ENCODE measurements at regions not wholly inside any gene's neighbourhood (a gene's known extent, or its start where the extent isn't known, plus 50 kb on each side); places are given as distances from the start of the nearest gene placed in this dataset.

DNA sequence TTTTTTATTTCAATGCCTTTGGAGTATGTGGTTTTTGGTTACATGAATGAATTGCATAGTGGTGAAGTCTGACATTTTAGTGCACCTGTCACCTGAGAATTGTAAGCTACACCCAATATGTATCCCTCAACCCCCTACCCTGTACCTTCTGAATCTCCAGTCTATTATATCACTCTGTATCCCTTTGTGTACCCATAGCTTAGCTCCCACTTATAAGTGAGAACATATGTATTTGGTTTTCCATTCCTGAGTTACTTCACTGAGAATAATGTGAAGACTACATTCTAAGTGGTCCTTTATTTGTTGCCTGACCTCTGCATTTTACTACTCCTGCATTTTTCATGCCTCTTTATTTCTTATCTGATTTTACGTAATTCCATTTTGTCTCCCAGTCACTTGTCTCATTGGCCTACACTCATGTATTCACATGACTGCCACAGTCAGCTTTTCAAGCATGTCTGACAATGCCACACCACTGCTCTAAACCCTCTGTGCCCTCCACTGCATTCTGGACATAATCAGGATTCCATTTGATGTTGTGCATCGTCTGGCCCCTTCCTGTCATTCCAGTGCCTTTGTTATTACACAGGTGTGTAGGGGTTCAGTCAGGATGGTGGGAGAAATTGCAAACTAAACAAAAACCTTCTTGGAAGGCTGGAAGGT, 1325.5 kb downstream of the XPNPEP1 start:
- TF ChIP-seq ASH2L (IDR thresholded peaks at IDR 0.05; ENCODE audit: low read length), result no peak
- no peak for TF ChIP-seq KDM5A (IDR thresholded peaks at IDR 0.05; ENCODE audit: low read length)
- TF ChIP-seq ZNF274 (IDR thresholded peaks at IDR 0.05; ENCODE audit: borderline replicate concordance, extremely low read depth, low read length), result no peak
- TF ChIP-seq GTF2F1 (IDR thresholded peaks at IDR 0.05; ENCODE audit: borderline replicate concordance, low read depth, low read length), result no peak
- TF ChIP-seq, protein P1, sequence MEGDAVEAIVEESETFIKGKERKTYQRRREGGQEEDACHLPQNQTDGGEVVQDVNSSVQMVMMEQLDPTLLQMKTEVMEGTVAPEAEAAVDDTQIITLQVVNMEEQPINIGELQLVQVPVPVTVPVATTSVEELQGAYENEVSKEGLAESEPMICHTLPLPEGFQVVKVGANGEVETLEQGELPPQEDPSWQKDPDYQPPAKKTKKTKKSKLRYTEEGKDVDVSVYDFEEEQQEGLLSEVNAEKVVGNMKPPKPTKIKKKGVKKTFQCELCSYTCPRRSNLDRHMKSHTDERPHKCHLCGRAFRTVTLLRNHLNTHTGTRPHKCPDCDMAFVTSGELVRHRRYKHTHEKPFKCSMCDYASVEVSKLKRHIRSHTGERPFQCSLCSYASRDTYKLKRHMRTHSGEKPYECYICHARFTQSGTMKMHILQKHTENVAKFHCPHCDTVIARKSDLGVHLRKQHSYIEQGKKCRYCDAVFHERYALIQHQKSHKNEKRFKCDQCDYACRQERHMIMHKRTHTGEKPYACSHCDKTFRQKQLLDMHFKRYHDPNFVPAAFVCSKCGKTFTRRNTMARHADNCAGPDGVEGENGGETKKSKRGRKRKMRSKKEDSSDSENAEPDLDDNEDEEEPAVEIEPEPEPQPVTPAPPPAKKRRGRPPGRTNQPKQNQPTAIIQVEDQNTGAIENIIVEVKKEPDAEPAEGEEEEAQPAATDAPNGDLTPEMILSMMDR (IDR thresholded peaks at IDR 0.05; ENCODE audit: control extremely low read depth in 1 of 3, insufficient read depth in 1 of 3, low read depth in 1 of 3, low read length in 3 of 3), result no peak
- TF ChIP-seq POLR2A (IDR thresholded peaks at IDR 0.05; ENCODE audit: control extremely low read depth in 1 of 2, low read depth in 2 of 2, low read length in 2 of 2), result no peak
- TF ChIP-seq EZH2 (IDR thresholded peaks at IDR 0.05; ENCODE audit: low read depth, low read length, severe bottlenecking), result no peak
- no peak for TF ChIP-seq SP2 (IDR thresholded peaks at IDR 0.05; ENCODE audit: low read length)
- no peak for TF ChIP-seq CTBP2 (IDR thresholded peaks at IDR 0.05; ENCODE audit: borderline replicate concordance, insufficient read depth, insufficient read length, low read length)
